Stimulated activated CD8-positive, alpha-beta memory T cell treated with anti-CD3 and anti-CD28 coated beads, Interleukin-15, amount 100 ng/mL, for 1 hour (primary cell): ENCODE measurements at regions not wholly inside any gene's neighbourhood (a gene's known extent, or its start where the extent isn't known, plus 50 kb on each side); places are given as distances from the start of the nearest gene placed in this dataset.
"Not testable (repeated sequence)": the region's sequence is repeated elsewhere in the genome, so short reads cannot be mapped to it uniquely, and the experiment has no call there.

Source experiments
- DNase-seq: peaks from one replicate; pipeline ENCODE4 v3.0.0-alpha.2; 2020; ENCODE audit warnings: low read depth

DNA sequence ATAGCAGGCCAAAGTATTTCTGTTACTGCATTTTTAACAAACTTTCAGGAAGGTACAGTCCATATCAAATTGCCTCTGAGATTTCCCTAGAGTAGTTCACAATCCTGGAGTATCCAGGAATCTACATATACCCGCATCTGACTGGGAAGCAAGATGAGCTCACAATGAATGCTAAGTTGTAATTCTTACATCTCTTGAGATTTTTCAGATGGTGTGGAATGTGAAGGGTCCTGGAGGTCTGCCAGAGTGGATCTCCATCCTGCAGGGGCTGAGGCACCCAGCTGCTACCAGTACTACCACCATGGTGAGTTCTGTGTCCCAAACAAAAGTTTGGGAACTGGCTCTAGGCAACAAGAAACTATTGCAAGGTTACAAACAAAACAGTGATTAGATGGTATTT lies 156.7 kb upstream of the CCDC54 start:
- DNase-seq, result no peak

DNA sequence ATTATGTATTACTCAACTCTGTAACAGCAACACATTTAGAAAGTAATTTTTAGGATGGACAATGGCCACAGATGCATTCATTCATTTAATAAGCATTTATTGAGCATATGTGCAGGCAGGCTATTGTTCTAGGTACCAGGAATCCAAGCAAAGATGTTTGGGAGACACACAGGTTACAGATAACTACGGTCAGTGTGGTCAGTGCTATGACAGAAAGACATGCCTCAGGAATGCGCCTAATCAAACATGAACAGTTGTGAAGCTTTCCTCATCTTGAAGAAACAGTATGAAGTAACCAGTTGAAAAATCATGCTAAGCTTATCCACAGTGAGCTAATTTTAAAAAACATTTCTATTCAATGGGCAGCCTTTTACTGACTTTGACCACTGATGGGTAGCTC lies 155.4 kb upstream of the CCDC54 start:
- DNase-seq, result no peak

DNA sequence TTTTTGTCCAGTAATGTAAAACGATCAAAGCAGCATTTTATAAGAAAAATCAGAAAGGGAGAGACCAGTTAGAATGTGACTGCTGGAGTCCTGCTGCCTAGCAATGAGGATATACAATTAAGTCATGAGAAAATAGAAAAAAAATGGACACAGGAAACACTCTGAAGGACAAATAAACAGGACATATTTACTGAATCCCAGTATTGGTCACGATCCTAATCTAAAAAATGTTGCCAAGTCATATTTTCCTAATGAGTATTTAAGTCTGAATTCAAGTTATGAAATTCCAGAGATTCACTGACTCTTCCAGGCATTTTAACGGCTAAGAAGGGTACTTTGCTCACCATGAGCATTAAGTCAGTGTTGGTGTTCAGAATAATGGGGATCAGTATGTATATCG lies 154.3 kb upstream of the CCDC54 start:
- no peak for DNase-seq

DNA sequence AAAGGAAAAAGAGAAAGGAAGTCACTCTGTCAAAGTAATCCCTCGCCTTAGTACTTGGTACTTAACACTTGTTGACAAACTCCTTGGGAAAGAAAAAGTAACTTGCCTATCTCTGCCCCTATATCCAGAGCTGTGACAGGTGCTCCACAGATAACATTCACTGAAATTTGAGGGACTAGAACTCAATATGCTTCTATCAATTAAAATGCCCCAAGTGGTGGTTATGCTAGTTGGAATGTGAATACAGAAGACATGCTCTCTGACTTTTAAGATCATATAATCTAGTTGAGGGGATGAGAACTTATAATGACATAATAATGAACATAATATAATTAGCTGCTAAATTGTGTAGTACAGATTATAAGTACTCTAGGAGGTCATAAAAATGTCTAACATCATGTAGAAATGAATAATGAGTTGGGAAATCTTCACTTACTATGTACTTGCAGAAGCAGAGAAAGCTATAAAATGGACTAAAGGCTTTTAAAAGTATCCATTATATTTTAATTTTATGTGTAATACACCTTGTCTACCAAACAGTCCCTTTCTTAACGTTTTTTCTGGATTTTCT lies 153.1 kb upstream of the CCDC54 start:
- no peak for DNase-seq

DNA sequence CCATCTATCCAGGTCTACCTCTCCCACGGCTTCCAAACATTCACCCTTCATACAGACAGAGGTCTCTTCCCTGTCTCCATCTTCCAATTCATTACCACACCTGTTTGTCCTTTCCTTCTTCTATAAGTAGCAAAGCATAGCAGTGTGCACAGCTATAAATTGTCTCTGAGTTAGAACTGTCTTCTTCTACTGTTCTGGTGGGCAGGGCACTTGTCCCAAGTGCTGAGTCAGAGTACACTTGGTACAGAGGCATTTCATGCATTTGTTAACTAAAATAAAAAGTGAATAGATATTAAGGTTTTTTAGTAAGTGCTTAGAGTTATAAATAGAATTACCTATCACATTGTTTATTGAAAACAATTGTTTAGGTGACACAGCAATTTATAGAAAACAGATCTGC lies 150.1 kb upstream of the CCDC54 start:
- DNase-seq, result no peak

DNA sequence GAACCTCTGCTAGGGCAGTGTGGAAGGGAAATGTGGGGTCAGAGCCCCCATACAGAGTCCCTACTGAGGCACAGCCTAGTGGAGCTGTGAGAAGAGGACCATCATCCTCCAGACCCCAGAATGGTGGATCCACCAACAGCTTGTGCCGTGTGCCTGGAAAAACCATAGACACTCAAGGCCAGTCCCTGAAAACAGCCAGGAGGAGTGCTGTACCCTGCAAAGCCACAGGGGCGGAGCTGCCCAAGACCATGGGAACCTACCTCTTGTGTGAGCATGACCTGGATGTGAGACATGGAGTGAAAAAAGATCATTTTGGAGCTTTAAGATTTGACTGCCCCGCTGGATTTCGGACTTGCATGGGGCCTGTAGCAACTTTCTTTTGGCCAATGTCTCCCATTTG lies 143.4 kb upstream of the CCDC54 start:
- DNase-seq, result not testable (repeated sequence)

DNA sequence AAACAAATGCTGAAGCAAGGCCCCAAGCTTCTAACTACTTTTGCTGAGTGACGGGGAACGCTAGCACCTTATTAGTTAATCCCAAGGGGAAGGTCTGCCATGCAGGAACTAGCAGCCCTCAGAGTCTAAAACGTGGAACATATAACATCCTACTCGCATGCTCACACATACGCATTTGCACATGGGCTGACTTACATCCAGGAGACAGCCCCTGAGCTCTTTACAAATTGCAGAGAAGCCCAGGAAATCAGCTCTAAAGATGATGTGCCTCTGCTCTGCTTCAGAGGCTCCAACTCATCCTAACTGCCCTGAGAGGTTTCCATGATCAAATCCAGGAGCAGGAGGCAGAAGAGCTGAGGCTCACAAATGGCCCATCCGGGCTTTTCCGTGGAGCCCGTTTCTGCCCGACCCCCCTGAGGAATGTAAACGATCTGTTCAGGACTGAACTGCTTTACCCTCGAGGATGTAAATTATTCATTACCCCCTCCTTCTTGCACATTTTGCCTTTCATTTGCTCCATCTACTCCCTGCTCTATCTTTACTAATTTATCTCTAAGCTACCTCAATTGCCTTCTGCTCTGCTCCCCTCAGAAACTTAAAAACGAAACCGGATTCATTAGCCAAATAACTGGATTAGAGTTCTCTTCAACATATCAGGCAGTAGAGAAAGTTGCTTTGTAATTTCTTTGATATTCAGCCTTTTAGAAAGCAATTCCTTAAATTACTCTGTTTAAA lies 141.9 kb upstream of the CCDC54 start:
- no peak for DNase-seq

DNA sequence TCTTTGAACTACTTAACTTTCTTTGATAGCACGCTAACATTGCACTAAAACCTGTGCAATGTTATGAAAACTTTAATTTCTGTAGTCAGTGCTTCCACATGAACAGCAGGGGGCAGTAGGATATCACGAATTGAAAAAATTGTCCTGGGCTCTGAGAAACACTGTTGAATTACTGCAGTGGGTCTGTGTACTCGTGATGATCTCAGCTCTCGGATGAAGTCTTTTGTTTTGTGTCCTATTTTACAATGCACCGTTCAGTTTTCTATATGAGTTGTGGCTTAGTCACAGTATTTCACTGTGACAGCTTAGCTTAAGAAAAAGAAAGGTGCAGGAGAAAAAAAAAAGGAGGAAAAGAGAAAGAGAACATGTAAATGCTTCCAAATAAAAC lies 141.3 kb upstream of the CCDC54 start:
- peak; percentile 15 for DNase-seq

DNA sequence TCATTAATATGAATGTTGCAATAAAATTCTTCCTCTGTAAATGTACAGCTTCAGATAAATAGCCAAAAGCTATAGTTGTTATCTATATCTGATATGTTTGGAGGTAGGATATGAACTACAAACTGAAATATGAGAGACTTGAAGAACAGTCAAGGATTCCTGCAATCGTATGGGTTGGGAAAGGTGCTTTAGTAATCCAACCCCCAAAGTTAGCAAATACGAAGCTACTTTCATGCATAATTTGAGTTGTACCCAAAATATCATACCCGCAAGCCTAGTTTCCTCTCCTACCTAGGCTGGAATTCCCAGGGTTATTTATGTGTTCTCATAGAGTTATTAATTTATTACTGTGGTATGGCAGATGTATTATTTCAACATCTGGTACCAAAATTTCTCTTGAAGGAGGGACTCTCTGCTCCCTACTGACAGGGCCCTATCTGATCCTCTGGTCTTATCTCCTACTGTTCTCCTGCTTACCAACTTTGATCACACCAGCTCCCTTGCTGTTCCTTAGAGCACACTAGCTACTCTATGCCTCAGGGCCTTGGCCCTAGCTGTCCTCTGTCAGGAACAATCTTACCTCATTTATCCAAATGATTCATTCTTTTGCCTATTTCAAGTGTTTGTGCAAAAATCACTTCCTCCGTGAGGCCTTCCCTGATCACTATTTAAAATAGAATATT lies 140.4 kb upstream of the CCDC54 start:
- no peak for DNase-seq

DNA sequence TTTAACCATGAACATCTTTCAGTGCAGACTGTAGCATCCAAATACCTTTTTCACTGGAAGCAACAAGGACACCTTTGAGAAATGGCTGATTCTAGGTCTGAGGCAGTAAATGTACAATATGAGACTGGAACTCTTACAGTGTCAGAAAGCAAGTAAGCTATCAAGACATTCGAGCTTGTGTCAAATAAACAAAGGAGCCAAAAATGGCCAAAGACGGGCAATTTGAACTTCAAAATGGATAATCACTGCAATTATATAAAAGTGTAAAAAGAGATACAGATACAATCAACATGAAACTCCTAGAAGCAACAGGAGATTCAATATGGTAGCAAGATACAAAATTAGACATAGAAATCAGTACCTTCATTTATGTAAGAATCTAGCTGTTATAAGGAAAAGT lies 138.5 kb upstream of the CCDC54 start:
- DNase-seq, result no peak

DNA sequence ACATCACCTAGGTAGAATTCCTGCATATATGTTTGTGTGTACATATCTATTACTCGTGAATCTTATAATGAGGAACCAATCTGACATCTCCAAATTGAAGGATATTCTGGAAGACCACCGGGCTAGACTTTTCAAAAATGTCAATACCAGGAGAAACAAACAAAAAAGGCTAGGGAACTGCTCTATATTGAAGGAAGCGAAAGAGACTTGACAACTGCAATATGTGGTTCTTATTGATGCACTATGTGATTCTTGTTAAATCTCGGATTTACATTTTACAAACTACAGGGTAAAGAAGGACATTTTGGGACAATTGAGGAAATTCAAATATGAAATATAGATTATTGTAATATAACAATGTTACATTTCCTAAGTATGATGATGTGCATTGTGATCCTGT lies 137.5 kb upstream of the CCDC54 start:
- no peak for DNase-seq

DNA sequence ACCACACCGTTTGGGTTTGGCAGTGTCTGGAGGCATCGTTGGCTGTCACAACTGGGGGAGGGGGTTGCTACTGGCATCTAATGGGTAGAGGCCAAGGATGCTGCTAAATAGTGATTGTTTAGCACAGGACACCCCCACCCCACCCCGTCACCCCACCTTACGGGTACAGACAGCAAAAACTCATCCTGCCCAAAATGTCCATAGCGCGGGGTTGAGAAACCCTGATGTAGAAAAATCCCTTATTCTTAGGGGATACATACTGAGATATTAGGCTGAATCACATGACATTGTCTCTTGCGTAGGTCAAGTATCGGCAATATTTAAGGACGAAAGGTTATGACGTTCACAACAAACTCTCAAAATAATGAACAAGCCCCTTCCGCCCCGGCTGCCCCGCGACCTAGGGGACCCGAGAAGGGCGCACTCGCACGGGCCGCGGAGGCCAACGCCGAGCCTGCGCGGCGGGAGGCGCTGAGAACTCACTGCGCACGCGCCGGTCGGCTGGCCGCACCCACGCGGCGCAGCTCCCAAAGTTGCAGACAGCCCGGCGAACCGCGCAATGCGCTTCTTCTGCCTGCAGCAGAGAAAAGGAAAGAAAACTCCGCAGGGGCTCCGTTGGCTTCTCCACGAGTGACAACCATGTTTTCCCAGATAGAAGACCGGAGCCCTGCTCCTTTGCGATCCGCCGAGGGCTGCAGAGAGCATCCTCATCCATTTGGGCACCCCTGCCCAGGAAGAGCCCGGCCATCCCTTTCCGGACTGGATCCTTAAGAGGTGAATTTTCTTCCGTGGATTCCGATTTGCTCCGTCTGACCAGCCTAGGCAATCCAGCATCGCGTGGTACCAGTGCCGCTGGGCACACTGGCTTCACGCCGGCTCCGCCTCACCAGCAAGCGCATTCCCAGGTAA lies 136.8 kb upstream of the CCDC54 start:
- DNase-seq, result peak; percentile 31

DNA sequence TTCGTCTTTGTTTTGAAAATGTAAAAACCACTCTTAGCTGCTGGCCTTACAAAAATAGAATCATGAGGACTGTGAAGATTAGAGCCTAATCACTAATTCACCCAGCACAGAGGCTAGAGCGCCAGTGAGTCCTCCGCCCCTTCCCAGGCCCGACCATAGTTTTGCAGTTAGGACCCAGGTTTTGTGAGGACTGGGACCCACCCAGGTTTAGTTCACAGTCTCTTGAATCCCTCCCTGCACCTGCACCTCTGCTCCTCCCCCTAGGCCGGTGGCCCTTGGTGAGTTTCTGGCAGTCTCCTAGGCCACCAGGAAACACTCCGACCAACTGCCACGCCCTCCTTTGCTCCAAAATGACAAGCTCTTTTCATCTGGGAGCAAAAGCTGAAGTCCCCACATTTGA lies 136.0 kb upstream of the CCDC54 start:
- no peak for DNase-seq

DNA sequence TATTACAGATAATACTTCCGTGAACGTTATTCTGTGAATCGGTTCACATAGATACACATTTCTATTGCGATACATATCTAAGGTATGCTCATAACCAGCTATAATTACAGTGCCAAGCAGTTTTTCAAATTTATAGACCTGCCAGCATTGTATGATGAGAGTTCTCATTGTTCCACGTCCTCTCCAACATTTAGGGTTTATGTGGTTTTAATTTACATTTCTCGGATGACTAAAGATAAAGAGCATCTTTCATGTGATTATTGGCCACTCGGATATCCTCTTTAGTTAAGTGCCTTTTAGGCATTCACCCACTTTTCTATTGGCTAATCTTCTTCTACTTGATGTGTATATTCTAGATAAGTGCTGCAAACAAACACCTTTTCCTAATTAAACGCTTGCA lies 134.7 kb upstream of the CCDC54 start:
- DNase-seq, result no peak

DNA sequence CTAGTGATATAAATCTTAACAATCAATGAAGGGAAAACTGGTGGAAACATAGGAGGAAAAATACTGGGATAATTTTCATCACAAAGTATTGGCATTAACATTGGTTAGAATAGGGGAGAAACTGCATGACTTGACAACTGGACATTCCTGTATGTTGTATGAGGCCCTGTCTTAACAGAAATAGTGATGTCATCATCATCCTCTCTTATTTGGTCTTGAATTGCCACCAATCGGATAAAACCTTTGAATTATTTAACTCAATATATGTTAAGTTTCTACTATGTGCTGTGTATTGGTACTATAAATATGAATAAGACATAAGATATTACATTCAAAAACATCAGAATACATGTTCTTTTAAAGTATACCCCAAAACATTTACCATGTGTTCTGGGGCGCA lies 130.1 kb upstream of the CCDC54 start:
- DNase-seq, result no peak

DNA sequence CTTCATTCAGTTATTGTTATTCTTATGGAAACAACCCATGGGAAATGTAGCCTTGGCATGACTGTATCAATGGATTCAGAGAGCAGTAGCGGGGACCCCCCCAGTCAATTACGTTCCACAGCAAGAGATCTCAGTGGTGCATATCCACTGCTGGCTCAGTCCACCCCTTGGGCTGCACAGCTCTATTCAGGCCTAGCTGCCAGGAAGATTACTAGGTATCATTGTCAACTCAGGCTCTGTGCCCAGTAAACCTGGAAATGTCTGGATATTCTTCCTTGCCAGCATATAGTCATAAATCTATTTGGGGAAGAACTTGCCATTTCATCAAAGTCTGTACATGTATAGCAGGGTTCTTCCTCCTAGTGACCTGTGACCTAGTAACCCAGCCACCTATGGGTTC lies 128.1 kb upstream of the CCDC54 start:
- no peak for DNase-seq

DNA sequence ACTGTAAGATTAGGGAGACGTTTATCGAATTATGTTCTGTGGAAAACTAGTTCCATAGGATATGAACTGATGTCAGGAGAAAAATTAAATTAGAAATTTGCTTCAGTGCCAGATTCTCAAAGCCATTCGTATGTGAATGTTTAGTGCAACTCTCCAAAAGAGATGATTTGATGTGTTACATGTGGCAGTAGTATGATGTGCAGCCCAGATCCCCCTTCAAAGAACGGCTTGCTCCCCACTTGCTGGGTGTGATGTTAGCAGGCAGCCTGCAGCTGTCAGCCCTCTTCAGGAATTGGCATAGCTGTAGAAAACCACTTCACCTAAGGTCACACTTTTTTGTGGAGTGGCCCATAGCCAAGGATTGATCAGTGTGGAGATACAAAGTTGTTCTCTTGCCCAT lies 127.0 kb upstream of the CCDC54 start:
- no peak for DNase-seq

DNA sequence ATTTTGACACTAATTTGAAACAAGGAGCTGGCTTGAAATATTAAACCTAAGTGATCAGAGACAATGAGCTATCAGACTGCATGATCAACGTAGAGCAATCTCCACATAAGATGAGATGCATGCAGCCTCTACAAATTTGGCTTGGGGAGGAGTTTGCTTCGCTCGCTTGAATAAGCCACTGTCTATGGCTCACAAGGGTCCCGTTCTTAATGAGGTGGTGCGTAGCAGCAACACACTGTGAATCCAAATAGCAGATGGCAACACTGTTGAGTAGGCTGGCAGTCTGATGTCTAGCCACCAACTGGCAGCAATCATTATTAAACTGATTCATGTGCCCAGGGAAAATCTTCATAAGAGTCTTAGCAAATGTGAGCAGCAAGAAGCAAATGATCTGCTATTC lies 125.4 kb upstream of the CCDC54 start:
- DNase-seq, result no peak

DNA sequence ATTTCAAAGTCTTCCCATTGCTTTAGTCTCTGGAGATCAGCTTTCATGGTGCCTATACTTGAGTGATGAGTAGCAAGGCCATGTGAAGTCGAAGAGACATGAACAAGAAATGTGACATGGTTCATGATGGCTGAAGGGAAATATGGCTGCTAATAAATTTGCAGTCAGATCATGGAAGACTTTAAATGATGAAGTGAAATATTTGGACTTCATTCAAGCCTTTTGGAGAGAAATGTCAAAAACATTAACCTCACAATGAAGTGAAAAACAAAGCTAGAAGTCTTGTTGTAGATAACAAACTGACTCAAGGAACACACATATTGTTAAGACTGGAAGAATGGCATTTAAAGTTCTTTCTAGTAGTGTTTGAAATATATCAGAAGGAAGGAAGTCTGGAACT lies 120.3 kb upstream of the CCDC54 start:
- DNase-seq, result no peak

DNA sequence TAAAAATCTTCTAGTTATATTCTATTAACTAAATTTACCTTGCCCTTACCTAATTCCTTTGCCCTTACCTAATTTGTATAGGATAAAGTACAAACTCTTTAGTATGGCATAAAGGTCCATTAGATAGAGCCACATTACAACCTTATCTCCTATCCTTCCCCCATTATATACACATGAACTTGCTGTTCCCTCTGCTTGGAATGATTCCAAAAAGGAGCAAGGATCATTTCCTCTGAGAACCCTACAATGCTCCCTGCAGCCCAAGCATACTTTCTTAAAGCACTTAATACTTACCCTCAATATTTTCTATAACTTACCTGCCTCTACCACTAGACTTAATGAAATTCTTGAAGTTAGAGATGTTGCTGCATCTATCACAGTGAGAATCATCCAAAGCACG lies 118.9 kb upstream of the CCDC54 start:
- DNase-seq, result no peak

DNA sequence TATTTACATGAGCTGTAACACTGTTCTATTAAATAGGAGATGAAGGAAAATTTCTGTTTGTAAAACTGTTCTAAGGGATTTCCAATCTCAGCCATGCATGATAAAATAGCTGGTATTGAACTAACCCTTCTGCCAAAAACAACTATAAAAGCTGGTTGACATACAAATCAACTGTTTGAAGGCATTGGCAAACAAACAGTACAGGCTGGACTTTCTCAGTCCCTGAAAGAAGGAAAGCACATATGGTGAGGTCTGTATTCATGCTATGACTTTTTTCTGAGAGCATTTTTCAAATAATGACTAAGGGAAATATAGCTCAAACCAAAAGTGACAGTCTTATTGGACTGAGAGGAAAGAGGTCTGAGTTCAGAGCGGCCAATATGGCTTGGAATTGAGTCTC lies 117.0 kb upstream of the CCDC54 start:
- no peak for DNase-seq

DNA sequence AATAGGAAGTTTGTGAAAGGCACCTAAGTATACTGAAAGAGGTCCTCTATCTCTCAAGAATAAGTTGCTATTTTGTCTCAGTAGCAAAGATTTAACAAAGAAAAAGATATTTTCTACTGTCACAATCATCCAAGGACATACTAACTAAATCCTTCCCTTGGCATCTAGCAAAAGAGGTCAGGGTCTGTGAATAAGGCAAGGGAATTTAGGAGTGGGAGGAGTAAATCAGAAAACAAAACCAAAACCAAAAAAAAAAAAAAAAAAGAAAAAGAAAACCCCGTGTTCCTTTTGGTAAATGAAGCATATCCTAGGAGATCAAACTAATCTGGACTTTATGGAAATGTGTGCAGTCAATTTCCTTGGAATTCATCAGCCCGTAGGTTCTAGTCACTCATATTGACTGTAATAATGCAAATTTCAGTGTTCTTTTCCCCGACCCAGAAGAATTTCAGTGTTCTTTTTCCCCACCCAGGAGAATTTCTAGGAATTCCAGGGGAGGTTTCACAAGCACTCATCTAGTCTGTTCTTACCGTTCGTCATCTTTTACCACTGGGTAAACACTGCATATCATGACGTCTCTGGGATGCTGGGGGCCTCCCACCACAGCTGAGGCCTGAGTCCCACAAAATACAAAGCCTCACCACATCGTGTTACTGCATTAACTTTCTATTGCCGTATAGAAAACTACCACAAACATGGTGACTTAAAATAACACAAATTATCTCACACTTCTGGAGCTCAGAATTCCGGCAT lies 113.8 kb upstream of the CCDC54 start:
- no peak for DNase-seq
